Hematopoietic multipotent progenitor cell treated with erythropoietin and hydrocortisone succinate and interleukin-3 and kit ligand, for 4 days (in vitro differentiated cells): ENCODE measurements at regions not wholly inside any gene's neighbourhood (a gene's known extent, or its start where the extent isn't known, plus 50 kb on each side); places are given as distances from the start of the nearest gene placed in this dataset.
"Not testable (repeated sequence)": the region's sequence is repeated elsewhere in the genome, so short reads cannot be mapped to it uniquely, and the experiment has no call there.

Experiments used
- DNase-seq: peaks from one replicate; pipeline ENCODE4 v3.0.0-alpha.2; 2015

DNA sequence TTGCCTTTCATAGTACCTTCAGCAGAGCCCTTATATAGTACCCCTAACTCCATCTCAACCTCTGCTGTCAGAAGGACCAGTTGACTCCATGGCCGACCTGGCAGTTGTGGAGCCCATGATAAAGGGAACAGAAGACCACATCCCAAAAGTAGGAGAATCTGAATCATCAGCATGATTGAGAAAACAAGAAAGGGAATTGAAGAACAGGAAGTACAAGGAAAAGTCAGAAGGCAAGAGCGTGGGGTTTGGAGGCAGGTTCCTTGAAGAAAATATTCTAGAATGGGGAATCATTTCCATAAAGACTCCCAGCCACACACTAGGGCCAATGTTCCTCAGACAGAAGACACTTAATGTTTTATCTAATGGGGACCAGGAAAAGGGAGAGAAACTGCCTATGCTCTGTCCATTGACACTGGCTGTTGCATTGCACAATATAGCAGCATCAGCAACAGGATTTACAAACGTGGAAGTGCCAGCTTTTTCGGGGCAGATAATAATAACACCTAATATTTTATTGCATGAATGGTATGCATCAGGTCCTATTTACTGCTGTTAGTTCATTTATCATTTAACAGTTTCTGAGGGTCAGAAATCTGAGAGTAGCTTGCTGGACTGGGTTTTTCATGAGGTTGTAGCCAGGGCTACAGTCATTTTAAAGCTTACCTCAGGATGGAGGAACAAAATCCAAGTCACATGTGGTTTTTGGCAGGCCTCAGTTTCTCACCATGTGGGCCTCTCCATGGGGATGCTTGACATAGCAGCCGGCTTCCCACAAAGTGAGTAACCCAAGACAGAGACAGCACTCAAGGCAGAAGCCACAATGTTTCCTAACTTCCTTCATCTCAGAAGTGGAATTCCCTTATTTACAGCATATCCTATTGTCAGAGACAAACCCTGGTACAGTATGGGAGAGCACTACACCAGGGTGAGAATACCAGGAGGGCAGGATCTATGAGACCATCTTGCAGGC is 483.4 kb downstream of the PLPP3 start:
- no peak for DNase-seq

DNA sequence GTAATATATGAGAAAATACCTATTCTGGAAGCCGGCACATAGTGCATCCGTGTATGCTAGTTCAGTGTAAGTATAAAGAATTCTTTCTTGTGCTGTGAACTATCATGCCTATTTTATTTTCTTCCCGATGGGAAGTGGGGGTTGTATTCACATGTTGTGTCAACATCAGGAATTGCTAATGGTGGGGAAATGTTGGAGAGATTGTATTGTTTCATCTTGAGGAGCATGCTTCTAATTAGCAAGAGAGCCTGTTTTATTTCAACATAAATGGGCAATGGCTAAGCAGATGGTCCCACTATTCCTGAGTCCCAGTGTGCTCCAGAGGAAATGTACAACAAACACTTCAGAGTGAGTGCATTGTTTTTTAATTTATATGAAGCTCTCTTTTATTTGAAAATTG is 485.2 kb downstream of the PLPP3 start:
- DNase-seq: no peak

DNA sequence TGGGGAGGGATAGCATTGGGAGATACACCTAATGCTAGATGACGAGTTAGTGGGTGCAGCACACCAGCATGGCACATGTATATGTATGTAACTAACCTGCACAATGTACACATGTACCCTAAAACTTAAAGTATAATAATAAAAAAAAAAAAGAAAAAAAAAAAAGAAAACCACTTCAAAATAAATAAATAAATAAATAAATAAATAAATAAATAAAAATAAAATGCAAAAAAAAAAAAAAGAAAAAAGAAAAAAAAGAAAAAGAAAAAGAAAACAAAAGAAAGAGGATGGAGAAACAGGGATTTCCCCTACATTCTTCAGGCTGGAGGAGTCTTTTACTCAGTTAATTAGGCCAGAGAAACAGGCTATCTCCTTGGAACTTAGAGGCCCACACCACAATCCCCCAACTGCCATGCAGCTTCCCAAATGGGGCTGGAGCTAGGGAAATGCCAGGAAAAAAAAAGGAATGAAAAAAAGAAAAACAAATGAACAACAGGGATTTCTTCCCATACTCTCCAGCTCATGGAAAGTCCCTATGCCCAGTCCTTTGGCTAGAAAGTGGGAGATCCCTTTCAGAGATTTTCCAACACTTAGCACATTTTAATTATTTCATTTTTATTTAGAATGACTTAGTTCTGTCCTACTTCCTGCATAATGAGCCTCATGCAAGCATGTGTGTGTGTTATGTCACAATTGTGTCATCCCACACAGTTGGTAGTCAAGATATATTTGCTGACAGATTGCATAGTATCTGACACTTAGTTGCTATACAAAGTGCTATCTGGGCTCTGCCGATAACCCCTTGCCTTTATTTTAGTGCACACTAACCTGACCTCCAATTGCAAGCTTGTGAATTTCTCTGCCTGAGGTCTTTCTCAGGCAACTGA is 486.4 kb downstream of the PLPP3 start:
- DNase-seq: no peak

DNA sequence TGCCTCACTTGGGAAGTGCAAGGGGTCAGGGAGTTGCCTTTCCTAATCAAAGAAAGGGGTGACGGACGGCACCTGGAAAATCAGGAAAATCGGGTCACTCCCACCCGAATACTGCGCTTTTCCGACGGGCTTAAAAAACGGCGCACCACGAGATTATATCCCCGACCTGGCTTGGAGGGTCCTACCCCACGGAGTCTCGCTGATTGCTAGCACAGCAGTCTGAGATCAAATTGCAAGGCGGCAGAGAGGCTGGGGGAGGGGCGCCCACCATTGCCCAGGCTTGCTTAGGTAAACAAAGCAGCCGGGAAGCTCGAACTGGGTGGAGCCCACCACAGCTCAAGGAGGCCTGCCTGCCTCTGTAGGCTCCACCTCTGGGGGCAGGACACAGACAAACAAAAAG is 489.5 kb downstream of the PLPP3 start:
- not testable (repeated sequence) for DNase-seq

DNA sequence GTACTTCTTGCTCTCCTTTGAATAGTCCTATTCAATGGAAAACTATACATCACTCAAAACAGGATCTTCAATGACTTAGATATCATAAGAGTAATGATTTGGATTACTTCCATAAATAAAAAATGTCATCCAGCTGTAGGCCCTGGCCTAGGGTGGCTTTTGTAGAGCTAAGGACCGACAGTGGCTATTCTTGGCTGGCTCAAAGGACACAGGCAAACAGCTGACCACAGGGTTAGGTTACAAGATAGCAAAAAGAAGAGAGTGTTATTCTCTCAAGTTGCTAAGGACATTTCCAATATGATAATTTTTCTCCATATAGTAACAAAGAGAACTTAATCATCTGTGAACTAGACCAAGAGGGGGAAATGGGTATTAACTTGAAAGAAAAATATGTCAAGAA is 495.1 kb downstream of the PLPP3 start:
- DNase-seq: no peak

DNA sequence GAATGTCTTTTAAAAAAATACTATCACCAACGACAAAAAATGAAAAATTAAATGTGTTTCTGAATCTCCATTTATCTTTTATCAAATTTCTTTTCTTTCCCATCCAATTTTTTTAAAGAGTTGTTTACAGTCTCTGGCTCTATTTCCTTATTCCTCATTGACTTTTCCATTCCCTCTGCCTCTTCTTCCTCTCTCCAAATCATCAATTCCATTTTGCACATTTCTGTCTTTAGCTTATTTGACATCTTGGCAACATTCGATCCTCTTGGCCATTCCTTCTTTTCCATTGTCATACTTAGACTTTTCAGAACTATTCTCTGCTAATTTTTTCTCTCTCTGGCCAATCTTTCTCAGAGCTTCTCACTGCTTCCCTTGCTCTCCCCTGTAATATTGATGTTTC is 497.6 kb downstream of the PLPP3 start:
- no peak for DNase-seq

DNA sequence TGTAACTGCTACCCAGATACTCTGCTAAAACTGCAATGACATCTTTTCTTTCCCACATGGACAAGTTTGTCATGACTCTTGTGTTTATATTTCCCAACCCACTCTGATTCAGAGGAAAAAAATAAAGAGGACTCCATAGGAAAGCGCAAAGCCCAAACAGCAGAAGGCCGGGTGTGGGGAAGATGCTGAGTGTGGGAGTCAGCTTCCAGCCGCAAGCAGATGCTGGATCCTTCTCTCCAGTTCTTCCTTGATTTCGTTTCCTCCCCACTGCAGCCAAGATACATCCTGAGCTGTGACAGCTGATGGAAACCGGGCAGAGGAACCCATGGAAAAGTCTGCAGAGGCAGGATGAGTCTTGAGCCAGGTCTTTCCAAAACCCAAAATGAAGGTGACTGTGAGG is 498.2 kb downstream of the PLPP3 start:
- DNase-seq: no peak

DNA sequence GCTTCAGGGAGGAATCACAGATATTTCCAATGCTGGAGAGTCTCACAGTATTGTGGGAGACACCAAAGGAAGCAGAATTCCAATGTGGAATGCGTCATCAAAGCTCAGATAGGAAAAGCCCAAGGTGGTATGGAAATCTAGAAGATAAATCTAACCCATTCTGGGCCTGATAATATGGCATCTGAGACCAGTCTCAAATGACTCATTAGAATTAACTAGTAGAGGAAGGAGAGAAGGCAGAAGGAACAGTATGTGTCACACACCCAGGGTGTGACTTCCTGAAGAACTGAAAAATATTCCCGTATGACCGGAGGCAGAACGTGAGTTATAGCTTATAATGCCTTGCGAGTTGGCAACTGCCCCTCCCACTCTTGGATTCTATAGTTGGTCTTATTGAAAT is 499.2 kb downstream of the PLPP3 start:
- no peak for DNase-seq

DNA sequence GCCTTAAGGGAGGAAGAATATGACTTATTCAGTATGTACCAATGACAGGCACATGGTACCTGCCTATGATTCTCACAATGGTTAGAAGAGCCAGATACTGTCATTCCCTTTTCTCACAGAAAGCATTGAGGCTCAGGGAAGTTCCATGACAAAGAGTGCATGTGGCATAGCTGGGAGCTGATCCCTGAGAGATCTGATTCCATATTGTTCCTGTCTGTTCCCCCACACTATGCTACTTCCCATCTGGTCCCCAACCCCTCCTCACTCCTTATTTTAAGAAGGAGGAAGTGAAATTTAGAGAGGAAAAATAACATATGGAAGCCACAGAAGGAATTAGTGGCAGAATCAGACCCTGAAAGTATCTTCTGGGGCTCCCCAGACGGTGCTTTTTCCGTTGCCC is 500.0 kb downstream of the PLPP3 start:
- no peak for DNase-seq

DNA sequence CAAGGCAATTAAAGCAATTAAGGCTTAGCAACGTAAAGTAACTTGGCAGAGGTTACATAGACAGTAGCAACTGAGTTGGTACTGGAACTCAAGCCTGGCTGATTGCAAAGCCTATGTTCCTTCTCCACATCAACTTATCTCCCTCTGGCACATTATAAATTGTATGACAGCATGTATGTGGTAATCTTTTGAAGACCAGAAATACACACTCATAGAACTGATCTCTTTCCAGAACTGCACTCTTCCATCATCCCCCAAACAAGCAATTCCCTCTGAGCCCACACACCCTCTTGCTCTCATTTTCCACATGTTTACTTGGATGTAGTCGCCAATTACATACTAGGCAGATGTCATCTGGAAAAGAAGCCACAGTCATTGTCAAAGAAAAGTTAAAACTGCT is 502.2 kb downstream of the PLPP3 start:
- no peak for DNase-seq

DNA sequence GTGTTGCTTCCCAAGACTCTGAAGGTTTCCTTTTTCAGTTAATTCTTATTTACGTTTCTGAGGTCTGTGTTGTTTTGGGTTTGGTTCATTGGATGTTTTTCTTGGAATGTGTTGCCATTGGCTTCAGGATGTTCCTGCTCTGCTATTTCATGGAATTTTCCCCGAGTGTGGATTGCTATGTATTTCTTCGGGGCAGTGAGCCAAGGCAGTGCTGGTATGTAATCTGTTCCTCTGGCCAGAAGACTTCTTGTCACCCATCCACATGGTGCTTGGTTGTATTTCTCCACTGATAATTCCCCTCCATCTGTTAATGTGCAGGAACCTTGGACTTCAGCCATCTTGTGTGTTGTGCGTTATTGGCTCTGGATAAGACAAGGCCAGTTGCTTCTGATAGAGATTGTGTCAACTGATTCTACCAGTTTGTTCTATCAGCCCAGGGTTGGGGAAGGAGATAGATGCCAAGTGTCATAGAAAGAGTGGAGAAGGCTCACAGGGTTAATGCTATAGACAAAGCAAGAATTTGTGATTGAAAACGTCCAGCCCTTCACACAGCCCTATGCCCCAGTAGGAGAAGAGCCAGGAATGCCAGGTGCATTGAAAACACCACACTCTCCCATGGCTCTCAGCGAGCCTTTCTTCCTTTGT is 505.2 kb downstream of the PLPP3 start:
- no peak for DNase-seq

DNA sequence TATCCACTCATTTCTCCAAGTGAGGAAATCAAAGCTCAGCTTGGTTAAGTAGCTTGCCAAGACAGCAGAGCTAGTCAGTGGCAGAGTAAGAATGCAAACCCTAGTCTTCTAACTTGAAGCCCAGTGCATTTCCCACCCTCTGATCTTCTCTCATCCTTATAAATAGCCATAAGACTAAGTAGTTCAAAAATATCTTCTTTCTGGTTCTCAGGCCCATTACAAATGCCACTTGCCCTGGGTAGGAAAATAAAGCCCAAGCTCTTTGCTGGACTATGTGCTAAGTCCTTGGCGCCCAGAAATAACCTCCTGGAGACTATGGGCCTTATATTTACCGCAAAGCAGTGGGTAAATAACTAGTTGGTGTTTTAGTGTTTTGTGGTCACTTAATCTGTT is 505.8 kb downstream of the PLPP3 start:
- no peak for DNase-seq

DNA sequence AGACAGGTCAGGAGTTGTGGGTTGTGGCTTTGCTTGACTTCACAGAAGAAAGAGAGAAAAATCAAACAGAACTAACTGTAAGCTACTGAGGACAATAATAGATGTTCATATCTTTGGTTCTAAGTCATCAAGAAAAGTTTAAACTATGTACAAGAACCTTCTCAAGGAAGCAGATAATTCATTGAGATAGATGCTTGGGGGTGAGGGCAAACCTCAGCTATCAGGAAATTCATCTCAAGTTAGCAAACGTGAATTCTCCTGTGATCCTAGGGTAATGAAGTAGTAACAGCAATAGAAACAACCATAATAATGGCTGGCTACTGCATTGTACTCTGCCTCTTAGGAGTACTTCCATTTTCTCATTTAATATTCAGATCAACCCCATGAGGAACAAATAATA is 506.2 kb downstream of the PLPP3 start:
- no peak for DNase-seq

DNA sequence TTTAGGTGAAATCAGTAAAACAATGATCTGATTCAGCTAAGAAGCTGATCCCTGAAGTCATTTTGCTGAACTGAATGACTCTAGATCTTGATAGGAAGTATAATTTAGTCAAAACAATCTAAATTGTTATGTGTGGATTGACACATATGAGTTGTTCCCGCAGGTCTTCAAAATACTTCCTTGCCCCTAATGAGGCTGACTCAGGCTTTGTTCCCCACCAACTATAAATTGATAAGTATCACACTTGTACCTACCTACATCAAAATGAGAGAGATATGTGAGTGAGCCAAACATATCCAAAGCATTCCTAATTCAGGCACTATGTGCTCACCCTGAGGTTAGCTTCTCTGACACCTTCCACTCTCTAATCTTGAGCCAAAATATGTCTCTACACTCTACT is 507.1 kb downstream of the PLPP3 start:
- DNase-seq: no peak

DNA sequence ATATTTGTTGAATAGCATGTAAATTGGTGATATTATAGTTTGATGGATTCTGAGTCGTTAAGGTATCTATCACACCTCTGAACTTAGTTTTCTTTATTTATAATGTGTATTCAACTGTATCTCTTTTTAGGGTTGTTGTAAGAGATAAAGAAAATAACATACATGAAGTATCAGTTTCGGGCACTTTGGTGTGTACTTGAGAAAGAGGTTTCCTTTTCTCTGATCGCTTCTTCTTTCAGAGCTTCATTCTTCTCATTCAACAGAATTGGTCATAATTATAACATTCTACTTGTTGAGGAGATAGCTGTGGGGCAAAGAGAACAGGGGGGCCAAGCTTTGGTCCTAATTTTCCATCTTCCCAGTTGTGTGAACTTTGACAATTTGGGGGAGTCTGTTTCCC is 508.0 kb downstream of the PLPP3 start:
- DNase-seq: no peak

DNA sequence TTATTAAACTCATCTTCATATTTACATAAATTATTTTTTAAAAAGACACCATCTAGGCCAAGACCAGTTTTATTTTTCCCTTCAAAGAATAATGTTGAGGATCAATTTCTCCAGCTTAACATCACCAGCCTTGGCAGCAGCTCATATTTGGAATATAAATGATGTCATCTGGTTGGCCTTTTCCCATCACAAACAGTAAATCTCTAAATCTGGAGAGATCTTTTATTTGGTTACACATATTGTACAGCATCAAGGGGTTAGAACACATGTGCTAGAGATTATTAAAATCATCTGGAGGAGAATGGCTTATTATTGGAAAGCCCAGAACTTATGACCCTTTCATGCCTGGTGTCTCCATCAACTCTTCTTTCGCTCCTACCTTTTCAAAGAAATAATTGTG is 508.8 kb downstream of the PLPP3 start:
- DNase-seq: no peak

DNA sequence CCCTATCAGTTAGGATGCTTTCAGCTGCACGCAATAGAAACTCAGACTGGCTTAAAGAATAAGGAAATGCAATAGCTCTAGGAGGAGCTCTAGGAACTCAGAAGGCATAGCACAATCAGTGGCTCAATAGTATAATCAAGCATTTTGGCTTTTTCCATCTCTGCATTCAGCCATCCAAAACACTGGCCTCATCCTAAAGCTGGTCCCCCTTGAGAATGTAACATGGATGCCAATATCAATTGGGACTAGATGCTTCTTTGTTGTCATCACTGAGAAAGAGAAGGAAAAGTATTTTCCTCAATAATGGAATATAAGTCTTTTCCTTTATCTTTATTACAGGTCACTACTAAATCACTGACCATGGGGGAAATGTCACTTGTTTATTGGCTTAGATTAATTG is 509.5 kb downstream of the PLPP3 start:
- no peak for DNase-seq

DNA sequence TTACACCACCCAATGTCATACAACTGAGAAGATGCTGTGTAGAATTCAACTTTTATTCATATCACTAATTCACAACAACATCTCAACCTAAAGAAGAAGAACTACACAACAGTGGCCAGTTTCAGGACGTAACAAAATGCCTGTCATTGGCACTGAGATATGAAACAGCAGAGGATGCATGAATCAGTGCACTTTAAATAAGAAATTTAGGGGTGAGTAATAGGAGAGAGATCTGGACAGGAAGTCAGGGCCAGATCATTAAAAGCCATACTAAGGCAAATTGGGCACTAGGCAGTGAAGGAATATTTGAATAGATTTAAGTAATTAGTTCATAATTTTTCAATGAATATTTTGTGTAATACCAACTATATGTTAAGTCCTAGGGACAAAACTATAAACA is 510.5 kb downstream of the PLPP3 start:
- no peak for DNase-seq

DNA sequence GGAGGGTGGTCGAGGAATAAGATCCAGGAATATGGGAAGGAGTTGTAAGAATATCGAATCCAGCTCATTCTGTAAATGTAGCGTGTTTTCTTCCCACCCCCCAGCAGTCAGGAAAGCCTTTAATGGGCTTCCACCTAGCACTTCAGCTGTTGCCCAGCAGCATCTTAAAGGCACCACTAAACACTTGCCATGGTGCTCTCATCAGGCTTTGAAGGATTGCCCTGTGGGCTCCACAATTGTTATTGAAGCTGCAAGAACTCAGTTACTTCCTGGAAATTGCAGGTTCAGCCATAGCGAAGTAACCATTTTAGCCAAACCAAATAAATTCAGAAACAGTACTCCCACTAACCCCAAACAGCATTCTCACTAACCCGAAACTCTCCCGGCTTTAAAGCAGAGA is 511.2 kb downstream of the PLPP3 start:
- no peak for DNase-seq

DNA sequence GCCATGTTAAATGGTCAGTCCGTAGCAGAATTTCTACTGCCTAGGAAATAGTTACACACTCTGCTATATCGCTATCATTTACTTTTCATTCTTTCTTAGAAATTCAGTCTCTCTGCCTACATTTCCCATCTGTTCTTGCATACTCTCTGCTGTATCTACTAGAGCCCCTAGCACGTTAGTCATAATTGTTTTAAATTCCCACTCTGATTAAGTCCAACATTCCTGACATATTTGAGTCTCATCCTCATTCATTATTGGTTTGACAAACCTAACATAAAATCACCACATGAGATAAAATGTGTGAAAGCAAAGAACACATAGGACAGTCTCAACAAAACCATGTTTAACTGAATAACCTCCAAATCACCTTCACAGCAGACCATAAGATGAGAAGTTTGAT is 513.6 kb downstream of the PLPP3 start:
- DNase-seq: no peak

DNA sequence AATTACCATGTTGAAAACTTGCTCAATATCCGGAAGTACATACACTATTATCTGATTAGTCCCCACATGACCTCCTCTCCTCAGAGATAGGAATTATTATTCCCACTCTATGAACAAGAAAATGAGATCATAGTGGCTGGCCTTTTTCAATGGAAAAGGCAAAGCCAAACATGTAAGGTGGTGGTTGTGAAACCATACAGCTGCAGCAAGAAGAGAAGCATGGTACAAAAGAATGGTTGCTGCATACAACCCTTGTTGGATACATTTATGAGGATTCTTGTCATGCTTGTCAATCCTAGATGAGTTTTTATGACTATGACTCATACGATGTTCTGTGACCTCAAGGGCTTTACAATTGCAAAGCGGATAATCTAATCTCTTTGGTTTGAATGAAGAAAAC is 514.7 kb downstream of the PLPP3 start:
- DNase-seq: no peak

DNA sequence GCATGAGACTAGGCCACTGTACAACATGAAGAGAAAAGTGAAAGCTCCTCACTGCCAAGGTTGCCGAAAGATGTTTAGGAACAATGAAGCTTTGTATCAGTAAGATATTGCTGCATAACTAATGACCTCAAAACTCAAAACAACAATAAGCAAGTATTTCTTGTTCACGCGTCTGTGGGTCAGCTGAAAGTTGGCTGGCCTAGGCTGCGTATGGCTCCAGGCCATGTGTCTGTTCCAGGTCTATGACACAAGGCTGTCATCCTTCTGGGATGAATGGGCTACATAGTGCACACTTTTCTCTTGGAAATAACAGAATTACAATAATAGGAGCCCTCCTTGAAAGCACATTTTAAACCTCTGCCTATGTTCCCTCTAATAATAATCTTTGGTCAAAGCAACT is 515.9 kb downstream of the PLPP3 start:
- DNase-seq: no peak

DNA sequence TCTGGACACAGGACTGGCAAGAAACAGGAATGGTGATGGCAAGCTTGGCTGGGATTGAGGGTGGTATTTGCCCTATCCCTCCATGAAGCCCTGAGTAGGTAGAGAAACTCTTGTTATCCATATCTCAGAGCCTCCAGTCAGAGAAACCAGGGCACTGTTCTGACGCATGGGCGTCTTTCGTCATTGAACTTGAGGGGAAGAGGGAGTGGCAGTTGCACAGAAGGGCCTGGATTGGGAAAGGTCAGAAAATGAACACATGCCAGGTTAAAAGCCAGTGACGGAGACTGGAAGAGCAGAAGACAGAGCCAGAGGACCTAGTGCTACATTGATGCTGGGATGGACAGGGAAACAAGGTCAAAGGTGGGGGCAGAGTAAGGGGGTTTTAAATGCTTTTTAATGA is 516.7 kb downstream of the PLPP3 start:
- DNase-seq: no peak

DNA sequence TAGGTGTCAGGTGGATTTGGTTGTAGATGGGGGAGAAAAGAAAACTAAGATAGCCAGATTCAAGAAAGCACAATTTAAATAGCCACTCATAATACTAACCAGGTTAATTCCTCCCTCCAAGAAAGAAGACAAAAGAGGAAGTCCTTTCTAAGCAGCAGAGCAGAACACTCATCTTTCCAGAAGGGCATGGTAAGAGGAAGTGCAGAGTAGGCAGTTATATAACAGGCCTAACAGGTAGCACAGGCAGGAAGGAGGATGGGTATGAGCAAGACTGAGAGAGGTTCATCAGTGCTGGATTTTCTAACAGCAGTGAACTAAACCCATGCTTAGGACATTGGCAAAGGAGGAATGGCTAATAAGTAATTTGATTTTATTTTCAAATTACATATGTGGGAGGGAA is 517.5 kb downstream of the PLPP3 start:
- peak; percentile 62 for DNase-seq
